ENCODE measurements at regions not wholly inside any gene's neighbourhood (a gene's known extent, or its start where the extent isn't known, plus 50 kb on each side); places are given as distances from the start of the nearest gene placed in this dataset.

GRCh38 chr2:156652691-156653090 is 216.5 kb downstream of the GPD2 start:
- no peak for TF ChIP-seq CTCF (conservative IDR thresholded peaks at IDR 0.05; ENCODE audit: low read length)
- no peak for TF ChIP-seq EZH2phosphoT487 (IDR thresholded peaks at IDR 0.05; ENCODE audit: borderline replicate concordance, low read depth, low read length)

All from OCI-LY7 (cell line).